SK-N-MC (cell line): ENCODE measurements at regions not wholly inside any gene's neighbourhood (a gene's known extent, or its start where the extent isn't known, plus 50 kb on each side); places are given as distances from the start of the nearest gene placed in this dataset.

Experiments used
- DNase-seq: peaks from one replicate; pipeline ENCODE4 v3.0.0-alpha.2; 2011; ENCODE audit warnings: low read depth, low spot score
- H3K27ac ChIP-seq: fragments of 200-600 bp; sonication (generic); 2 replicates; pipeline ENCODE4 v1.5.1; 2016; ENCODE audit warnings: mixed run types
- H3K36me3 ChIP-seq: fragments of 200-600 bp; sonication (generic); 2 replicates; pipeline ENCODE4 v1.6.1; 2017; ENCODE audit warnings: antibody characterized with exemption, low read length, mixed read lengths; ENCODE audit not compliant: insufficient read depth
- H3K4me3 ChIP-seq: fragments of 200-600 bp; sonication (generic); 2 replicates; pipeline ENCODE4 v1.5.1; 2016
- H3K9ac ChIP-seq: fragments of 200-600 bp; sonication (generic); 2 replicates; pipeline ENCODE4 v1.8.0; 2017; ENCODE audit warnings: mixed run types, mixed read lengths; ENCODE audit not compliant: insufficient read length
- H3K9me3 ChIP-seq: fragments of 200-600 bp; sonication (generic); 2 replicates; pipeline ENCODE4 v1.6.1; 2017; ENCODE audit warnings: low read depth, mild to moderate bottlenecking, antibody characterized with exemption, low read length, moderate library complexity, mixed read lengths
- EZH2 ChIP-seq: fragments of 200-600 bp; sonication (generic); IDR thresholded peaks from one replicate; pipeline ENCODE4 v1.6.1; 2017; ENCODE audit warnings: antibody characterized with exemption
- FOXP2 ChIP-seq: optimal IDR thresholded peaks from 2 replicates; pipeline ENCODE3; 2011; ENCODE audit warnings: mild to moderate bottlenecking, moderate library complexity; ENCODE audit not compliant: insufficient read depth; ENCODE audit errors: extremely low read length, control extremely low read depth
- POLR2AphosphoS5 ChIP-seq: IDR thresholded peaks from 2 replicates; pipeline ENCODE4 v1.6.1; 2012; ENCODE audit warnings: mild to moderate bottlenecking, low read depth, low read length, borderline replicate concordance

DNA sequence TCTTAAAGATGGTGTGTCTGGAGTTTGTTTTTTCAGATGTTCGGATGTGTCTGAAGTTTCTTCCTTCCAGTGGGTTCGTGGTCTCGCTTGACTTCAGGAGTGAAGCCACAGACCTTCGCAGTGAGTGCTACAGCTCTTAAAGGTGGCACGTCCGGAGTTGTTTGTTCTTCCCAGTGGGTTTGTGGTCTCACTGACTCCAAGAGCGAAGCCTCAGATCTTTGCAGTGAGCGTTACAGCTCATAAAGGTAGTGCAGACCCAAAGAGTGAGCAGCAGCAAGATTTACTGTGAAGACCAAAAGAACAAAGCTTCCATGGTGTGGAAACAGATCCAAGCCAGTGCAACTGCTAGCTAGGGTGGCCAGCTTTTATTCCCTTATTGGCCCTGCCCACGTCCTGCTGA lies 1430.4 kb upstream of the B3GALT2 start:
- Histone ChIP-seq H3K4me3 (no peak overlapping the region), H3K9me3 (no peaks in the 10 kb centered on the region), H3K27ac (no peak overlapping the region), H3K36me3 (no peaks in the 10 kb centered on the region), H3K9ac (no peak overlapping the region)
- TF ChIP-seq EZH2 (no peak), FOXP2 (no peak), POLR2AphosphoS5 (no peak)
- DNase-seq = no peak

DNA sequence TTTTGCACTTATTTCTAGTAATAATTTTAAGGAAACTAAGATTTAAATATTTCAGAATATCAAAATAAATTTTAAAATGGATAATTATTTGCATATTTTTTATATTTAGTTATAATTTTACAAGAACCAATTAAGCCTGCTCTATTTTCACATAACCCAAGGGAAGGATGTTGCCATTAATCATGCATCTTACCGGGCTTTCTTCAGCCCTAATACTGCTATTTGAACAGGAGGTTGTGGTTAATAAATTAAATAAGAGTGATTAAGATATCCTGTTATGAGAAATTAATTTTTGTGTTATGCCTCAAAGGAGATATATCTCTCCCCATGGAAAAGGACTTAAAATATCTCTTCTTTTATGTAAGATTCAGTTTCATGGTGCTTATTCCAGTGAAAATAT lies 1415.8 kb upstream of the B3GALT2 start:
- H3K4me3 ChIP-seq = no peak overlapping the region
- no peaks in the 10 kb centered on the region for H3K9me3 ChIP-seq
- TF ChIP-seq EZH2 (no peak), FOXP2 (no peak), POLR2AphosphoS5 (no peak)
- no peak overlapping the region for H3K9ac ChIP-seq
- H3K36me3 ChIP-seq = no peaks in the 10 kb centered on the region
- no peak overlapping the region for H3K27ac ChIP-seq
- DNase-seq = no peak

DNA sequence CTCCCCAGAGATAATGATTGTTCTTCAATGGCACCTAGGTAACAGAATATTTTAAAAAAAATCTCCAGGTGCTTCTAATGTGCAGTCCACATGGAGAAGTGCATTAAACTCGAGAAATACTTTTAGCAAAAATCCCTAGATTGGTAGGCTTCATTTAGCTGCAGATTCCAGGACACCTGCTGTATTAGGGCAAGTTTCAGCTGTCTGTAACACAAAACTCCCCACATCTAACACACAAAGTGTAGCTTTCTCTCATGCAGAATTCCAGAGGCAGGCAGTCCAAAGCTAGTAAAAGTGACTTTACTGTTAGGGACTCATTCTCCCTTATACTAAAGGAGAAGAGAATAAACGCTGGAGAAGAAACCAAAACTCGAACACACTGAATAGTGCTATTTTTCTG lies 1414.3 kb upstream of the B3GALT2 start:
- no peak for DNase-seq
- no peaks in the 10 kb centered on the region for H3K9me3 ChIP-seq
- TF ChIP-seq EZH2 = no peak
- no peaks in the 10 kb centered on the region for H3K36me3 ChIP-seq
- H3K9ac ChIP-seq = no peak overlapping the region
- H3K27ac ChIP-seq = no peak overlapping the region
- no peak overlapping the region for H3K4me3 ChIP-seq

DNA sequence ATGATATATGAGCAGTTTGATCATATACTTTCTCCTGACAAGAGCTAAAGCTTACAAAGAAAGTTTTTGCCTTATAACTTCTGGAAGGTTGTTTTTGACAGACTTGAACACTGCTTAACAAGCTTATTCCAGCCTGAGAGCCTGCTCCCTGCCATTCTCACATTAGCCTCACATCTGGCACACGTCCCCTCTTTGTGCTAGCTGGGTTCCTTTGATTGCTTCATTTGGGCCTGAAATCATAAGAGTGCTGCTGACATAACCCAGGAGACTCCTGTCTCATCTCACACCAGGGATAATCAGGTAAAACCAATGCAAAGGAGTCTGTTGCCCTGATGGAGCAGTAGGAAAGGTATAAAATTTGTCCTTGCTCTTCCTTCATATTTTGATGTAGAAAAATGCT lies 1411.7 kb upstream of the B3GALT2 start:
- Histone ChIP-seq H3K9ac (peak overlapping the region; percentile 23), H3K9me3 (no peaks in the 10 kb centered on the region), H3K27ac (no peak overlapping the region), H3K4me3 (no peak overlapping the region), H3K36me3 (no peaks in the 10 kb centered on the region)
- no peak for DNase-seq
- no peak for TF ChIP-seq EZH2
- no peak for TF ChIP-seq POLR2AphosphoS5
- no peak for TF ChIP-seq FOXP2

DNA sequence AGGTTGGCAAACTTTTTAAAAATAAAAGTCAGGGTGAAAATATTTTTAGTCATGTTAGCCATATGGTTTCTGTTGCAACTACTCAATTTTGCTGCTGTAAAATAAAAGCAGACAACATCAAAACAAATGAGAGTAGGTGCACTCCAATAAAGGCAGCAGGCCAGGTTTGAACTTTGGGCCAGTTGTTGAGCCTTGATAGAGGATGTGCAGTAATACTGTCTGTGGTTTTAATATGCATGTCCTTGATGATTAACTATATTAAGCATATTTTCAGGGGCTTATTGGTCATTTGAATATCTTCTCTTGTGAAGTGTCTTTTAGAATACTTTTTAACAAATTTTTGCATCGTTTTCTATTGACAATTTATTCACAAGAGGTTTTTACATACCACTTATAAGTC lies 1399.9 kb upstream of the B3GALT2 start:
- H3K9me3 ChIP-seq = no peaks in the 10 kb centered on the region
- no peak for DNase-seq
- TF ChIP-seq FOXP2 = no peak
- TF ChIP-seq EZH2 = no peak
- no peak for TF ChIP-seq POLR2AphosphoS5
- H3K9ac ChIP-seq = no peak overlapping the region
- H3K36me3 ChIP-seq = no peaks in the 10 kb centered on the region
- no peak overlapping the region for H3K27ac ChIP-seq
- no peak overlapping the region for H3K4me3 ChIP-seq

DNA sequence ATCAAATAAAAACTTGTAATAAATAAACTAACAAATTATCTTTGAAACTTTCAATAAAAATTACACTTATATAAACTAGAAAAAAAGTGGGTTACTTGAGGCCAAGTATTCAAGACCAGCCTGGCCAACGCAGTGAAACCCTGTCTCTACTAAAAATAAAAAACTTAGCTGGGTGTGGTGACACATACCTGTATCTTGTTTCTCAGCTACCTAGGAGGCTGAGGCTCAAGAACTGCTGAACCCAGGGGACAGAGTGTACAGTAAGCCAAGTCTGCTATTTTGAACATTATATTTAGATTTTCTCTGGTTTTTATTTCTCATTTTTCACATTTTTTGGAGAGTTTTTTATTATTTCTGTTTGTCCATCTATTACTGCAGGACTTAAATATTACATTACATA lies 1397.6 kb upstream of the B3GALT2 start:
- Histone ChIP-seq H3K9ac (no peak overlapping the region), H3K4me3 (no peak overlapping the region), H3K27ac (no peak overlapping the region), H3K36me3 (no peaks in the 10 kb centered on the region), H3K9me3 (no peaks in the 10 kb centered on the region)
- TF ChIP-seq POLR2AphosphoS5 (no peak), FOXP2 (no peak), EZH2 (no peak)
- no peak for DNase-seq

DNA sequence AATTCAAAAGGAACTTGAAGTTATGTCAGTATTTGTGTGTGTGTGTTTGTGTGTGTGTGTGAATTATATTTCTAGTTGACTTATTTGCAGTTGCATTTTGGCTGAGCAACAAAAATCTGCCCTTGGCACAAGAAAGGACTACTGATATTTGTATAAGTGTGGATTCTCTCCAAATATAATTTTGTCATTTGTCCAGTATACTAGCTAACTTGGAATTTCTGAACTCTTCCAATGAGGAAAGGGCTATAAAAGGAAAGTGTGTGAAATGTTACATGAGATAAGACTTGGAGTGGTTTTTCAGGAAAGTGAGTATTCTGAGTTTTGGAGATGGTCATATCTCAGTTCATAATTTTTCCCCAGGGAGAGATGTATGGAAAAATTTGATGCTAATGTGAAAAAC lies 1384.1 kb upstream of the B3GALT2 start:
- no peaks in the 10 kb centered on the region for H3K9me3 ChIP-seq
- no peak for DNase-seq
- TF ChIP-seq FOXP2 (no peak), EZH2 (no peak), POLR2AphosphoS5 (no peak)
- H3K9ac ChIP-seq = no peak overlapping the region
- no peak overlapping the region for H3K27ac ChIP-seq
- no peaks in the 10 kb centered on the region for H3K36me3 ChIP-seq
- no peak overlapping the region for H3K4me3 ChIP-seq

DNA sequence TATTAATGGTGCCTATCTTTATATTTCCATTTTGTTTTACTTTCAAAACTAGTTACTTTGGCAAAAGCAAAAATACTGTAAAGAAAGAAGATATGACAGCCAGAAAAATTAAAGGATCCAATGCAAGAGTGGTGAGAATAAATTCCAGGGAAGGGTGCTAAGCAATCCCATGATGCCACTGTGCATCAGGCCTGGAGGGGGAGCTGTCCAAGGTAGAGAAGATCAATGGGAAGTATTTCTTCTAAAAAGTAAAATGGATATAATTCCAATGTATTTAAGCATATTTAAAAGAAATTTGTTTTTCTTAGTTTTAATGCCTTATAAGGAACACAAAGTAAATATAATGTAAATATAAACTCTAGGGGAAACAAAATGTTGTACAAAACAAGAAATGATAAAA lies 1382.2 kb upstream of the B3GALT2 start:
- TF ChIP-seq FOXP2 (no peak), EZH2 (no peak)
- Histone ChIP-seq H3K9ac (no peak overlapping the region), H3K36me3 (no peaks in the 10 kb centered on the region), H3K4me3 (no peak overlapping the region), H3K27ac (no peak overlapping the region), H3K9me3 (no peaks in the 10 kb centered on the region)
- no peak for DNase-seq

DNA sequence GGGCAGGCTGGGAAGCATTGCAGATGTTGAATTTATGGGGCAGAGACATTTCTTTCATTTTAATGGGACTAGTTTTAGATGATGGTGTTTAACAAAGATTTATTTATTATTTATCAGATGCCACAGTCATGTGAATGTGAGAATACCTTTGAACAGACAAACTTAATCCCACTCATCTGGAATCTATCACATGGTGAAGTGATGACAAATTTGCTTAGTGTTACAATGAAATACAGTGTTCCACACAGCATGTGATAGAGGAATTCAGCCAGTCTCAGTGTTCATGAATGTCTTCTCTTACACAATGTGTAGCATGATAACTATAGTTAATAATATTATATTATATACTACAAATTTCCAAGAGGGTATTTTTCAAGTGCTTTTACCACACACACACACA lies 1361.7 kb upstream of the B3GALT2 start:
- no peak overlapping the region for H3K4me3 ChIP-seq
- H3K9me3 ChIP-seq = no peaks in the 10 kb centered on the region
- H3K36me3 ChIP-seq = no peaks in the 10 kb centered on the region
- TF ChIP-seq FOXP2 = no peak
- no peak for TF ChIP-seq POLR2AphosphoS5
- no peak for TF ChIP-seq EZH2
- H3K9ac ChIP-seq = no peak overlapping the region
- H3K27ac ChIP-seq = no peak overlapping the region
- DNase-seq = no peak

DNA sequence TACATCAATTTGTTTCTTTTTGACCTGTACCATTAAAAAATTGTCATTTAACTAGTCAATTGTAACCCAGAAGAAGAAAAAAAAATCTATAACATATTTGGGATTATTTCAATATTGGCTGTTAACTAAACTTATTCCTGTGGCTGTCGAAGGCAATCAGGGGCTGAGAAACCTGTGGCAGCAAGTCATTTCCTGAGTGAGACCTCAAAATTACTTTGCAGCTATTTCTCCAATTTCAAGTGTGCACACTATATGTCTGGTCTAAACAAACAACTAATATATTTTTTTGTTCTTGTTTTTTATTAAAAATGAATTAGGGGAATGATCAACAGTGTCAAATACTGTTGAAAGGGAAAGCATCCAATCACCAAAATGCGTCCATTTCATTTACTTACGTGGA lies 1357.6 kb upstream of the B3GALT2 start:
- Histone ChIP-seq H3K4me3 (no peak overlapping the region), H3K9me3 (no peaks in the 10 kb centered on the region), H3K9ac (no peak overlapping the region), H3K36me3 (no peaks in the 10 kb centered on the region), H3K27ac (no peak overlapping the region)
- no peak for DNase-seq
- TF ChIP-seq POLR2AphosphoS5 (no peak), FOXP2 (no peak), EZH2 (no peak)
